ENCODE measurements at regions not wholly inside any gene's neighbourhood (a gene's known extent, or its start where the extent isn't known, plus 50 kb on each side); places are given as distances from the start of the nearest gene placed in this dataset.
A peak's percentile ranks its signal among the peaks of the same experiment; 100 is the strongest.
"Not testable (repeated sequence)": the region's sequence is repeated elsewhere in the genome, so short reads cannot be mapped to it uniquely, and the experiment has no call there.

DNA sequence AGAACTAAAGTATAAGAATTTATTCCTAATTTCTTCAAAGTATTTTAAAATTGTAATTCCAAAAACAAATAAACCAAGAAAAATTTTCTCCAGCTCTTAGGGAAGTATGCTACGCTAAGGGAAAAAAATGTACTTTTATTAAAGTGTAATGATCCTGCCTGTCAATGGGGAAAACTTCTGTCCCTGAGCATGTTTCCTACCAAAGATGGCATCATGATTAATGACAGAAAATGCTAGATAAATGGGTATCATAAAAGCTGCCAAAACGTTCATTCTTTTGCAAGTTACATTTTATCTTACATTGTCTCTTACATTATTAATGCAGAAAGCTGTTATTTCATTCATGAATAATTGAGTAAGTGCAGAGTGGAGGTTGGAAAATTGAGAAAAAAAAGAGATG, 443.4 kb downstream of the TECRL start:
- TF ChIP-seq, protein P1, sequence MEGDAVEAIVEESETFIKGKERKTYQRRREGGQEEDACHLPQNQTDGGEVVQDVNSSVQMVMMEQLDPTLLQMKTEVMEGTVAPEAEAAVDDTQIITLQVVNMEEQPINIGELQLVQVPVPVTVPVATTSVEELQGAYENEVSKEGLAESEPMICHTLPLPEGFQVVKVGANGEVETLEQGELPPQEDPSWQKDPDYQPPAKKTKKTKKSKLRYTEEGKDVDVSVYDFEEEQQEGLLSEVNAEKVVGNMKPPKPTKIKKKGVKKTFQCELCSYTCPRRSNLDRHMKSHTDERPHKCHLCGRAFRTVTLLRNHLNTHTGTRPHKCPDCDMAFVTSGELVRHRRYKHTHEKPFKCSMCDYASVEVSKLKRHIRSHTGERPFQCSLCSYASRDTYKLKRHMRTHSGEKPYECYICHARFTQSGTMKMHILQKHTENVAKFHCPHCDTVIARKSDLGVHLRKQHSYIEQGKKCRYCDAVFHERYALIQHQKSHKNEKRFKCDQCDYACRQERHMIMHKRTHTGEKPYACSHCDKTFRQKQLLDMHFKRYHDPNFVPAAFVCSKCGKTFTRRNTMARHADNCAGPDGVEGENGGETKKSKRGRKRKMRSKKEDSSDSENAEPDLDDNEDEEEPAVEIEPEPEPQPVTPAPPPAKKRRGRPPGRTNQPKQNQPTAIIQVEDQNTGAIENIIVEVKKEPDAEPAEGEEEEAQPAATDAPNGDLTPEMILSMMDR (IDR thresholded peaks at IDR 0.05; ENCODE audit: insufficient read depth, low read depth, low read length), result no peak
- H3K4me3 ChIP-seq (ENCODE audit: low read depth, low read length), result no peak overlapping the region
- DNase-seq (ENCODE audit: low read depth), result no peak

- not testable (repeated sequence) for DNase-seq (ENCODE audit: low read depth)
Measured at GRCh38 chr4:63942706-63943286, 466.5 kb downstream of the TECRL start.

DNA sequence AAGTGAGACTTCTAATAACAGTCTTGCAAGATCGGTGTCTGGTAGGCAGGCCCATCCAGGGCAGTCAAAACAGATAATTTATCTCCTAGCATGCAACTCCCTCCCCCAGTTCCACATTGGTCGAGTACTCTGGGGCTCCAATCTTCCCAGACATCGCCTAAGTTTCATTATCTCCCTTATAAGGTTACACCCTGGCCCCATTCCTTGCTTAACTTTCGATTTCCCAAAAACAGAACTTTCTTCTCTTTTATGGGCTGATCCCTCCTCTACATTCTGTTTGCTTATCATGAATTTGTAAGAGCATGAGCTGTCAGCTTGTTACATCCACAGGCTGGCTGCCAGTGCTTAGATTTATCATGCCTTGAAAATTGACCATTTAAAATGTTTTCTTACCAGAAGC, 471.3 kb downstream of the TECRL start:
- DNase-seq (ENCODE audit: low read depth), result peak; percentile 0
- TF ChIP-seq, protein P1 (IDR thresholded peaks at IDR 0.05; ENCODE audit: insufficient read depth, low read depth, low read length), result no peak
- no peak overlapping the region for H3K4me3 ChIP-seq (ENCODE audit: low read depth, low read length)

More at GRCh38 chr4:63942706-63943286, 466.5 kb downstream of the TECRL start:
- H3K4me3 ChIP-seq (ENCODE audit: low read depth, low read length), result not testable (repeated sequence)

- H3K4me3 ChIP-seq (ENCODE audit: low read depth, low read length), result no peak overlapping the region
- TF ChIP-seq, protein P1 (IDR thresholded peaks at IDR 0.05; ENCODE audit: insufficient read depth, low read depth, low read length), result no peak
- no peak for DNase-seq (ENCODE audit: low read depth)
Measured at GRCh38 chr4:63922146-63922545, 487.1 kb downstream of the TECRL start.

GRCh38 chr4:63921561-63921960, 487.7 kb downstream of the TECRL start:
- TF ChIP-seq, protein P1 (IDR thresholded peaks at IDR 0.05; ENCODE audit: insufficient read depth, low read depth, low read length), result no peak
- DNase-seq (ENCODE audit: low read depth), result no peak
- no peak overlapping the region for H3K4me3 ChIP-seq (ENCODE audit: low read depth, low read length)

GRCh38 chr4:63919636-63920365, 489.4 kb downstream of the TECRL start:
- TF ChIP-seq, protein P1 (IDR thresholded peaks at IDR 0.05; ENCODE audit: insufficient read depth, low read depth, low read length), result no peak
- no peak for DNase-seq (ENCODE audit: low read depth)
- H3K4me3 ChIP-seq (ENCODE audit: low read depth, low read length), result no peak overlapping the region

DNA sequence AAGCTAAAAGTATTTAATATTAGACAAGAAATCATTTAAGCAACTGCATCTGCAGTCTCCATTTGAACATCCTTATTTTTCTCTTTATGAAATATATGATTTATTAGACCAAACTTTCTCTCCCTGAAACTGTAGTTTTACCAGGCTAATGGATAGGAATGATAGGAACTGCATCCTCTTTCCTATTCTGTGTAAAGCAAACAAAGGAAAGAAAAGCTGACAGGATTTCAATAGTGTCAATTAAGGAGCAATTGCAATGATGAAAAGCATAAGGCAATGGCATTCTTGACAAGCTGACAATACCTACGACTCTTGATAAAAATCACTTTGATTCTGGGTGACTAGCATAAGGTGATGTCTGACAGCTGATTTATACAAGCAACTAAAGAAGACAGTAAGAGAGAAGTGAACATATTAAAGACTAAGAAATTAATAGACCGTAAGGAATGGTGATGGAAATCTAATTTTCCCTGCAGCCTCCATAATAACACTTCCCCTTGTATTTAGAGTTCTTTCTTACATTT, 502.5 kb downstream of the TECRL start:
- no peak overlapping the region for H3K4me3 ChIP-seq (ENCODE audit: low read depth, low read length)
- DNase-seq (ENCODE audit: low read depth), result no peak
- TF ChIP-seq, protein P1 (IDR thresholded peaks at IDR 0.05; ENCODE audit: insufficient read depth, low read depth, low read length), result no peak
